H1 (cell line): ENCODE measurements at regions not wholly inside any gene's neighbourhood (a gene's known extent, or its start where the extent isn't known, plus 50 kb on each side); places are given as distances from the start of the nearest gene placed in this dataset.

ENCODE experiments used
- CHD2 ChIP-seq: IDR thresholded peaks from 2 replicates; pipeline ENCODE4 v1.6.1; 2012; ENCODE audit warnings: low read length, improper control_type of control experiment
- POU5F1 ChIP-seq: IDR thresholded peaks from 2 replicates; pipeline ENCODE4 v1.6.1; 2011; ENCODE audit warnings: low read depth, mild to moderate bottlenecking, low read length, moderate library complexity
- SIRT6 ChIP-seq: IDR thresholded peaks from one replicate; pipeline ENCODE4 v1.7.1; 2012; ENCODE audit warnings: low read length, inconsistent platforms
- SP1 ChIP-seq: IDR thresholded peaks from 2 replicates; pipeline ENCODE4 v1.6.1; 2011; ENCODE audit warnings: low read depth, low read length
- SUZ12 ChIP-seq: fragments of 200-600 bp; sonication (generic); IDR thresholded peaks from 2 replicates; pipeline ENCODE4 v1.6.1; 2012; ENCODE audit warnings: mild to moderate bottlenecking, inconsistent platforms, low read length, moderate library complexity, mixed read lengths
- USF2 ChIP-seq: IDR thresholded peaks from 2 replicates; pipeline ENCODE4 v1.6.1; 2011; ENCODE audit warnings: low read length, improper control_type of control experiment

- TF ChIP-seq SP1 (no peak), POU5F1 (no peak), USF2 (no peak), CHD2 (no peak), SIRT6 (no peak), SUZ12 (no peak)
Measured at GRCh38 chr7:24025094-24025493, 258.9 kb upstream of the NPY start (continued).
